NOMO-1 (cell line): ENCODE measurements at regions not wholly inside any gene's neighbourhood (a gene's known extent, or its start where the extent isn't known, plus 50 kb on each side); places are given as distances from the start of the nearest gene placed in this dataset.

ENCODE experiments used
- DNase-seq, 2 experiments: peaks; one replicate each; lab custom pipeline; 2025; ENCODE audit not compliant: unreplicated experiment in 2 of 2; lab: John Stamatoyannopoulos, UW

DNA sequence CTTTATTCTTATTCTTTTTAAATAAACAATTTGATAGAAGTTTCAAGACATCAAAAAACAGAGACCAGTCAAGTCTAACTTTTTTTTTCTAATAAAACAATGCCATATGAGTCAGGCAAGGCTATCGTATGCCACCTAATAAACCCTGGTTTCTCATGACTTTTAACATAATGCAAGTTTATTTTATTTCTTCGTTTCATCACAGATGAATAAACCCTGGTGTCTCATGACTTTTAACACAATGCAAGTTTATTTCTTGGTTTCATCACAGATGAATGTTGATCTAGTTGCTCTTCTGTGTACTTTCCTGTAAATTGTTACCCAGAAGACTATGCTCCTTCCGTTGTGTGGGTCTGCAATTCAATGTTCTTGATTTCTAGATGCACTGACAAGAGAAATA is 905.4 kb downstream of the ROBO2 start:
- DNase-seq: no peak

DNA sequence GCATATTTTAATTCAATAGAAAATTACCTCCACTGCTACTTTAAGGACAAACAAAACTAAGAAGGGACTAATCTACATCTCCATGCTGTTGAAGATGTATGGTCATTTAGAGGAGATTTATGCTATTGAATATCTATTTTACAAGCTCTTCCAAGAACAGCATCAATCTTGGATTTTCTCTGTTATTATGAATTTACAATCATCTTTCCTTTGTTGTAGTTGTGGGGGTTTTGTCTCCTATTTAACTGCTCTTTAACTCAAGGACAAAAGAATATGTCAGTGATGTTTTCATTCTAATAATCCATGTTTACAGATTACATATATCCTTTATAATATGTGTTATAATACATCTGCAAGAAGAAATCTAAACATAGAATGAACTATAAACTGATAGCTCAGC is 907.8 kb downstream of the ROBO2 start:
- DNase-seq: no peak

DNA sequence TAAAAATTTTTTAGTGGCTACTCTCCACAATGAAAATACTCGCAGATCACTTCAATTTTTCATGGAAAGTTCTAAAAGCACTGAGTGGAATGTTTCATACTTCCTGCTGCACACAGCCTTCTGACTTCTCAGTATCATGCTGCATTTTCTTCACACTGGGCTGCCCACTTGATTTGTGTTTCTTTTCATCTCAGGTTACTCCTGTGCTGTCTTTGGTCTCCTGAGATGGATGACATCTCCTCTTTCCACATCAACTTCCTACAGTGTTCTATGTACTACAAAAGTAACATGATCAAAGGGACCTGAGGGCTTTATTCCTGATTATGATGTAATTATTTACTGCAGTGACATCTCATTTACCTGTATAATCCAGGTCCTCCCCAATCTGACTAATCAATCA is 927.7 kb downstream of the ROBO2 start:
- no peak for DNase-seq

DNA sequence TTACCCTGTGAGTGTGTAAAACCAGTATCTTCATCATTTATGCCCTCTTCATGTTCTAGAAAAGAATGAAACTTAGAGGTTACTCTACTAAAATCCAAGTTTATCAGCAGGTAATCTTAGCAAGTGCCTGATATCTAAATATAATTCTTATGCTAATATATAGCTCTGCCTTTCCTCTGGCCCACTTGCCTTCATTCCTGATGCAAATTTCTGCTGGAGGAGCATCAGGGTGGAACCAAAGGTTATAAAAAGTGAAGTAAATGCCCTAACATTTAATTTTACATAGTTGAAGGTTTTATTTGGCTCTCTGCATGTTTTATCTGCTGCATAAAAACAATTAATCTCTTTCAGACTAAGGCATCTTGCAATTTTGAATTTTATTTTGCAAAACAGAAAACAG is 936.2 kb downstream of the ROBO2 start:
- no peak for DNase-seq

DNA sequence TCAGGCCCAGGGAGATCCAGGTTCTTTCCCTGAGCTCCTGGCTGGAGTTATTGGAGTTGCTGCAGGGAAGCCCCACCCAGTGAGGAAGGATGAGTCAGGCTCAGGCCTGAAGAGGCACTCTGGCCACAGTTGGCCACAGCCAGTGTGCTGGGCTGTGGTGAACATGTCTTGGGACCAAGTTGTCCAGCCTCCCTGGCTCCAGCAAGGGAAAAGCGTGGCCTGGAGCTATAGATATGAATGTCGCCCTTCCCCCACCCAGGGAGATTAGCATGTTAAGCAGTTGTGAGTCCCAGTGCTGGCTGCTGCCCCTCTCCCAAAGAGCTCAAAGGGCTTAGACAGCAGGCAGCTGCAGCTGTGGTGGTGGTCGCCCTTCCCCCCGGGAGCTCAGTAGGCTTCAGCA is 963.2 kb downstream of the ROBO2 start:
- DNase-seq: no peak

DNA sequence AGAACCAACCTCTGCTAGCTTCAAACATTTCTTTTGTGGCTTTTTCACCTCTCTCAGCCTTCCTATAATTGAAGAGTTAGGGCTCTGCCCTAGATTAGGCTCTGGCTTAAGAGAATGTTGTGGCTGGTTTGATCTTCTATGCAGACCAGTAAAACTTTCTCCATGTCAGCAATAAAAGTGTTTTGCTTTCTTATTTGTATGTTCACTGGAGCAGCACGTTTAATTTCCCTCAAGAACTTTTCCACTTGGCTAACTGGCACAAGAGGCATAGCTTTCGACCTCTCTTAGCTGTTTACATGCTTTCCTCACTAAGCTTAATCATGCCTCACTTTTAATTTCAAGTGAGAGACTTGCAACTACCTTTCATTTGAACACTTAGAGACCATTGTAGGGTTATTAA is 964.7 kb downstream of the ROBO2 start:
- no peak for DNase-seq

DNA sequence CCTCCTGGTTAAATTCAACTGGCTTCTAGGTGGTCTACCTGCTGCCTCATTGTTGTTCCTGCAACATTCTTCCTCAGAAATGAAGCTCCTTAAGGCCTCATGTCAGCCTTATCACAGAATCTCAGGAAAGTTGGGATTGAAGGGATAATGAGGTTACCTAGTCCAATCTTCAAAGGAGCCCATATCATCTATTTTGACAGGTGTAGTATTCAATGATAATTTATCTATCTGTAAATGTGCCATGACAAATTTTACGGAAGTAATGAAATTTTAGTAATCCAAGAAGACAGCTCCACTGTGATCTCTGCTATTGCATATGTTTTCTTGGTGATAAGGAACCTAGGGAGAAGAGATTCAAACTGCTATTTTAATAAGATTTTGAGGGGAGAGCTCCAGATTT is 973.8 kb downstream of the ROBO2 start:
- DNase-seq: no peak

DNA sequence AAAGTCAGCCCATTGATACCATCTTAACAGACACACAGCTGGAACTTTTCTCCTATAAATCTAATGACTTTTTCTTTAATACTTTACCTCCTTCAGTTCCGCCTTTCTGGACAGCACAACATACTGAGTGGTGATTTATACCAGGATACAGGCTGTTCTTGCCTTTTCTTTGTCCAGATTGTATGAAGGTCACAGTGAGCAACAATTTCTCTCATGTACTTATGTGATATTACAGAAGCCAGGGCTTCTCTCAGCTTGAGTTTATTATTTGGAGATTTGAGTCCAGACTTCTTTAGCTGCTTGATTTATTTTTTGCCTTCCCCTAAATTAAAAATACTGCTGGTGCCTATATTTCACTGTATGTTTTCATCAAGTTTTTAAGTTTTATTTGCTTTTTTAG is 976.0 kb downstream of the ROBO2 start:
- DNase-seq: no peak

DNA sequence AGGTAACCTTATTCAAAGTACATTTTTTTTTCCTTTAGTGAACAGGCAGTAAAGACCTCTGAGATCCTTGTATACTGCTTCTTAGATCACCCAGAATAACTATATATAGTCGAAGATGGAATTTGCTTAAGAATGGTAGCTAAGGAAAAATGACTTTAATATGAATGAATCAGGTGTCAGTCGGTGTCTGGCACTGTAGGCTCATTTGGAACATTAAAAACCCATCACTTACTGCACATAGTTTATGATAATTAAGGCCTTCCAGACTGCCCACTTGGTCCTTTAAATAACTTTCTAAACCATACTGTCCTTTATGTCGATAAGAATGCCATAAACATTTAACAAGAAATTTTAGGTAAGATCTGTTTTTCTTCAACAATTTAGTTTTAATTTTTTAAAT is 981.8 kb downstream of the ROBO2 start:
- no peak for DNase-seq

DNA sequence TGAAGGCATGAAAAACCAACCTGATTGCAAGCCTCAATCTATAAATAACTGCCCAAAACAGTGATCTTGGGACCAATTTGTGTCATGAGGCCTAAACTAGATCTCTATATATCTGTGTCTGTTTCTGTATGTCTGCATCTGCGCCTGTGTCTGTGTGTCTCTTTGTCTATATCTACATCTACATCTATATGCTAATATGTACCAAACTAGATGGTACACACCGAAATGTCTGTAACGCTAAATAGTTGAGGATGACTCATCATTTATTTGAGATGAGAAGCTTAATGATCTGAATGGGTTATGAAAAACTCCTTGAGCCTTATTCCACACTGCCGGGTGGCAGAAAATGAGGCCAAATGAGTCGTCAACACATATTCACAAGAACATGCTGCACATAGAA is 982.3 kb downstream of the ROBO2 start:
- no peak for DNase-seq

DNA sequence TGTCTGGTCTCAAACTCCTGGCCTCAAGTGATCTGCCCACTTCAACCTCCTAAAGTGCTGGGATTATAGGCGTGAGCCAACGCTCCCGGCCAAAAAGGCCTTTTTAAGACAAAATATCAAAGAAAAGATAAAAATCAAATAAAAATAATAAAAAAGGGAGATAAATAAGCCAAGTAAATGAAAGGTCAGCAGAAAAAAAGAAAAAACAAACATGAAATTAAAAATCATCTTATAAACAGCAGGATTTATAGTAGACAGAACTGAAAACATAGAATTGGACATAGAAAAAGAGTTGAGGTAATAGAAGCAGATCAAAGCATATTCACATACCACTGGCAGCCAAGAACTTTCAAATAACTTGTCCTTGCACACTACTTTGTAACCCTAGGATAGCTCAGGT is 983.4 kb downstream of the ROBO2 start:
- DNase-seq: no peak

DNA sequence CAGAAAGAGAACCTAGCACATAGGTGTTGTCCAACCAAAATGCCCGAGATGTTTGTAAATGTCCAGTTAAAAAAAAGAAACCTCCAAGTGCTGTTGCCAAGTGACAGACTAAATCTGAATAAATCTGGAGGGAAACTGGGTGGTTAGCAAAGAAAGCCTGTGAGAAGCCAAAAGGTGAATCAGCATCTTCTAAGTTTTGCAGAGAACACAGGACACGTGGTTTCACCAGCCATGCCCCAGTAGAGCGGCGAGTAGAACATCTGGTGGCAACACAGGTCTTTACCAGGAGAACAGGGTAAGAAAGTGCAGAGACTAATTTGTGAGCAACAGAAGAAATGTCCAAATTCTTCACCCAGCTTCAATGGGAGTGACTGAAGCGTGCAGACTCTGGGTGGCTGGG is 986.0 kb downstream of the ROBO2 start:
- no peak for DNase-seq

DNA sequence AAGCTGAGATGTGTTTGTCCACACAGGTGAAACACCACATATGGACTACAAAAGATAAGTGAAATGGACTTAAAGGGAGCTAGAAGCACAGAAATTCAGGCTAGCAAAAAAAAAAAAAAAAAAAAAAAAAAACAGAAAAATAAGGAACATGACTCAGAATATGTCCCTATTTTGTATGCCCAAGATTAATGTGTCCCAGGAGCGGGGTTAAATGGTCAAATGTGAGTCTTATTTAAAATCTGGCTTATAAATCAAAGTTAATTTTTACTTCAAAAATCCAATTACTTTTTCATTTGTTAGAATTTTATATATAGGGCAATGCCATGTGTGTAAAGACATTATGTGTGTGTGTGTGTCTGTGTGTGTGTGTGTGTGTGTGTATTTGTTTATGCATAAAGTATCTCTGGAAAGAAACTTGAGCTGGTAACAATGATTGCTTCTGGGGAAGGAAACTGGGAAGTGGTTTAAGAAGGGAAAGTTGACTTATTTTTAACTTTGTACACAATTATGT is 986.5 kb downstream of the ROBO2 start:
- no peak for DNase-seq

DNA sequence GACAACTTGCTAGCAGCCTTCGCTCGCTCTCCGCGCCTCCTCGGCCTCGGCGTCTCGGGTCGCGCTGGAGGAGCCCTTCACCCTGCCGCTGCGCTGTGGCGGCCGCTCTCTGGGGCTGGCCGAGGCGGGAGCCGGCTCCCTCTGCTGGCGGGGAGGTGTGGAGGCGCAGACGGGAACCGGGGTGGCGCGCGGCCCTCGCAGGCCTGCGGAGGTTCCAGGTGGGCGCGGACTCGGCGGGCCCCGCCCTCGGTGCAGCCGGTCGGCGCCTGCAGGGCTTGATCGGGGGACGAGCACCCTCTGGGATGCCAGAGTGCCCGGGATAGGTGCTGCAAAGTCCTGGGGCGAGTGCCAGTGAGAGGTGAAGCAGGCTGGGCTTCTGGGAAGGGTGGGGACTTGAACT is 989.9 kb downstream of the ROBO2 start:
- DNase-seq: no peak

DNA sequence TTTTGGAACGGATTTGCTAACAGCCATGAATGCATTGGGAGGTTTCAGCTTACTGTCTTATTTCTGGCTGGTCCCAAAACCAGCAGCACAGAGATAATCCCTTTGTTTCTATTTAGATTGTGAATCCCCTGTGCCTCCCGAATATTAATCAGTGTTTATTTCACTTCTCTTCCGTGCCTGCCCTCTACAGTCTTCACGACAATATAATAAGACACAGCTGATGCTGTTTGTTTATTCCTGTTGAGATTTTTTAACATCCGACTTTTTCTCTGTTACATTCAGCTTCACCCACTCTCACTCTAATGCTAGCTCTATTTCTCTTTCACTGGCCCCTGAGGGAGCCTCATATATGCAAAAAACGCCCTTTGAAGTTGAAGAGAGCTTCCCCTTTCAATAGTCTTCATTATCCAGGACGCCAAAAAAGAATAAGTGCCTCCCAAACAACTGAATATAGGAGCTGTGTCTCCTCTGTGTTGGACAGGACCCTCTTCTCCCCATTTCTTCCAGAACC is 995.3 kb downstream of the ROBO2 start:
- no peak for DNase-seq

DNA sequence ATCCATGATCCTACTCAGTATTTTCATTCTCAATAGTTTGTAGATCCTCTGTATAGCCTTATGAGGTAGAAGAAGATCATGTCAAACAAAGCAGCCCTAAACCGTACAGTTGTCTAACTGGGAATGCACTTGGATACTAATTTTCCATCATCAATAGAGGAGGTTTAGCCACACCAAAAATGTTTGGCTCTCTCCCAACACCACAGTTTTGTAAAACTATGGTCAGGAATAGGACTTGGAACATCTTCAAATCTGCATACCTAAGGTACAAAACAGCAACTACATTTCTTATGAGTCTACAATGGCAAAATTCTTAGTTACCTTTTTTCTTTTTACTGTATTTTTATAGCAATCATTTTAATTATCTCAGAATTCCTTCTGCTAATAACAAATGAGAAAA is 1001.6 kb downstream of the ROBO2 start:
- DNase-seq: no peak

DNA sequence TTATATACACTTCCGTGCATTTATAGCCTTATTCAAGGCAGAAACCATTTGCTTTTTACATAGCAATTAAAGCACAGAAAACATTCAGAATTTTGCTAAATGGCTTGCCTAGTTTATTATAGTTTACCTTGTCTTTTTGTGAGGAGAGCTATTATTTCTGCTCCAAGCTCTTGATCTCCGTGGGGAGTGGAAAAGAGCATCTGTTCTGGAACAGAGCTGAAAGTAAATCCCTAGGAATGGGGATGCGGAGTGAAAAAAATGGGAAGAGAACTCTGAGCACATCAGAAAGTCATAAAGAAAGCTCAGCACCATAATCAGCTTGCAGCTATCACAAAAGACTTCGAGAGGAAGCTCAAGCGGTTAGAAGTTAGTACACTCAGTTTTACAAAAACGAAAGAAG is 1006.7 kb downstream of the ROBO2 start:
- DNase-seq: no peak

DNA sequence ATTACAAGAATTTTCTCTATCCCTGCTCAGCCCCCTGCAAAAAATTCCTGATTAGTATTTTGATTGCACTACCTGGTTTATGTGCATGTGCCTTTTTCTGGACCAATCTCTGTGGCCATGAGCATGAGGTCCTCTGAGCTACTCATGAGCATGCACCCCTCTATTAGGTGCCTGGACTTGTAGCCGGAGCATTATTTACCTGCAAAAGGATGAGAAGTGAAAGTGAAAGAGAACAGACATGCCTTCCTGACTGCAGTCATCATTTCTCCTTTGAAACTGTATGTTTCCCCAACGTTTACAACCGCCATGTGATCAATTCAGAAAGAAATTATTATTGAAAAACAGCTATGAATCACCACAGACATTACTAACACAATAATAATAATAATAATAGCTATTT is 1008.8 kb downstream of the ROBO2 start:
- DNase-seq: peak in 1 of 2 experiments; percentile 26

DNA sequence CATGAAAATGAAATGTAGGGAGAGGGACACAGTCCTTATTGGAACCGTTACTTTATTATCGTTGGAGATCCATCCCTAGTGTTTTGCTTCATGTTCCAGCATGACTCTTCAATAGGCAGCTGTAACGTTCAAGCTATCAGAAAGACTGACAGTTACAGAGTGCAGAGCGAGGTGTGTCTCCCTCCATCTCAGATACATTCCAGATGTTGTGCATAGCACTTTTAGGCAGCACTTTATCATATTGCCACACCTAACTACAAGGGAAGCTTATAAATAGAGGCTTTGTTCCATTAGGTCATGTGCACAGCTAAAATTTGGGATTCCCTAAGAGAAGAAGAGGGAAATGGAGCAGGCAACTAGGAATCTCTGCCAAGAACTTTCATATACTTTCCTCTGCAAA is 1009.6 kb downstream of the ROBO2 start:
- DNase-seq: no peak

DNA sequence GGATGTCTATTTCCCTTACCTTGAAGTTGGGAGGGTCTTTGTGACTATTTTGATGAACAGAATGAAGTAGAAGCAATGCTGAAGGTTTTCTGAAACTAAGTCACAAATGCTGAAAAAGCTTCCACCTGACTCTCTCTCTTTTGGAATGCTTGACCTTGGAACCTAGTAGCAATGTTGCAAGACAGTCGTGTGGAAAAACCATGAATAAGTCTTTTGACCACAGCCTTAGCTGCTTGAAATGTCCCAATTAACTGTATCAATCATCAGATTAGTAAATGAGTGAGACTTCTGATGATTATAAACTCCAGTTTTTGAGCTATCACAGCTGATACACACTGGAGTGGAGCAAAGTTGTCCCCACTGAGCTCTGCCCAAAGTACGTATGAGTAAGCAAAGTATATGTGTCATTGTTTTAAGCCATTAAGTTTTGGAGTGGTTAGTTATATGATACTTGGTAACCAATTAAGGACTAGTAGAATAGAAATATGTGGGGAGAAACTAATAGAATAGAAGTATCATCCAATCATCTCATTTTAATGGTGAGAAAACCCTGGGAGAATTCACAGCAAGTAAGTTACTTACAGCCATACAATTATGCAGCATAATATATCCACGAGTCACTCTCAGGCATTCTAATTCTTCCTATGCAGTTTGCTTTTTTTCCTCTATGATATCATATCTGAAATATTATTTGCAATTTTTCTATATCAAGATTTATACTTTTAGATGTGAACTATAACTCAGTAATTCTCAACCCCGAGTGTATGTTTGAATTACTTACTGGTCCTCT is 1010.6 kb downstream of the ROBO2 start:
- no peak for DNase-seq

DNA sequence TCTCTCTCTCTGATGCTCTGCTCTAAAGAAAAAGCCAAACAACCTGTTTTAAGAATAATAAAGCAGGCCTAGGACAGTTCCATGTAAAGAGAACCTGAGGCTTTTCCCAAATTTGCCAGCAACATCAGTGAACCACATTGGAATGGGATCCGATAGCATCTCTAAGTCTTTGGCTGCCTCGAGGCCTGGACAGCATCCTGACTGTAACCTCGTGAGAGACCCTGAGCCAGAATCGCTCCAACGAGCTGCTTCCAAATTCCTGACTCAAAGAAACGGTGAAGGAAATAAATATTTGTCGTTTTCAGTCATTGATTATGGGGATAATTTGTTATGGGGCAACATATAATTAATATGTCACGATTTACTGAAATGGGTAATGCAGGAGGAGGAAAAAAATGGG is 1012.8 kb downstream of the ROBO2 start:
- DNase-seq: no peak

DNA sequence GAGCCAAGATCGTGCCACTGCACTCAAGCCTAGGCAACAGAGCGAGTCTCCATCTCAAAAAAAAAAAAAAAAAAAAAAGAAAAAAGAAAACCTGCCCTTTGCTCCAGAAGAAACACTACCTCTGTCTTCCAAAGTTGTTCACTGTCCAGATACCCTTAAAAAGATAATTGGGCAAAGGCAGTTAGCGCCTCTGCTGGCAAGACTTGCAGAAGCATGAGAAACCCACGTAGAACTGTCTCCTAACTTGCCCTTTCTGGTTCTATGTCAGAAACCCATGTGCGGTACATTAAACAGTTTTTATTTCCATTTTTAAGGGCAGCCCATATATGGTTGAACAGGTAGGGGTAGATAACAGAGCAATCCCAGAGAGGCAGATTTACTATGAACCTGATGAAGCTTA is 1026.4 kb downstream of the ROBO2 start:
- no peak for DNase-seq

DNA sequence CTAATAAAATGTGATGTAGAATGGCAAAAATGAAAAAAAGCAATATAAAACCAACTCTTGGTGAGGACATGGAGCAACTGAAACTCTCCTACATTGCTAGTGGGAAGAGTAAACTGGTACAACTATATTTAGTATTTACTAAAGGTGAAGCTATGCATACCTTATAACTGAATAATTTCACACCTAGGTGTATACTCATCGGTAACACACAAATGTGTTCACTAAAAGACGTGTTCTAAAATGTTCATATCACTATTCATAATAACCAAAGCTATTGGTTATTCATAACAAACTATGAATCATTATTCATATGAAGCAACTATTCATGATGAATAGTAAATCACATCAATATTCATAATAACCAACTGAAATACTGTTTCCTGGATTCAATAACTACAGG is 1030.3 kb downstream of the ROBO2 start:
- no peak for DNase-seq
